TTC549 (cell line): ENCODE measurements at regions not wholly inside any gene's neighbourhood (a gene's known extent, or its start where the extent isn't known, plus 50 kb on each side); places are given as distances from the start of the nearest gene placed in this dataset.

ENCODE experiments used
- FAIRE-seq: peaks from 2 replicates; lab custom pipeline; 2012; peaks lifted over from hg19 to GRCh38; lab: Jason Lieb, UNC

GRCh38 chr10:36373424-36374096, 731.5 kb upstream of the FZD8 start:
- FAIRE-seq = no peak

GRCh38 chr10:36367362-36367761, 725.3 kb upstream of the FZD8 start:
- FAIRE-seq = no peak

- no peak for FAIRE-seq
These were observed 724.7 kb upstream of the FZD8 start for GRCh38 chr10:36366843-36367242.

- no peak for FAIRE-seq
These were observed 724.0 kb upstream of the FZD8 start for GRCh38 chr10:36366065-36366464.

GRCh38 chr10:36362257-36362656, 720.2 kb upstream of the FZD8 start:
- no peak for FAIRE-seq

GRCh38 chr10:36358736-36359135, 716.6 kb upstream of the FZD8 start:
- FAIRE-seq = no peak

- no peak for FAIRE-seq
These were observed 712.5 kb upstream of the FZD8 start for GRCh38 chr10:36354633-36355032.

- no peak for FAIRE-seq
These were observed 709.1 kb upstream of the FZD8 start for GRCh38 chr10:36351159-36351558.

GRCh38 chr10:36349445-36350078, 707.5 kb upstream of the FZD8 start:
- FAIRE-seq = peak; percentile 97

GRCh38 chr10:36345807-36346206, 703.7 kb upstream of the FZD8 start:
- no peak for FAIRE-seq

GRCh38 chr10:36345175-36345533, 703.1 kb upstream of the FZD8 start:
- FAIRE-seq = no peak

GRCh38 chr10:36344240-36345174, 702.4 kb upstream of the FZD8 start:
- no peak for FAIRE-seq

GRCh38 chr10:36342781-36343180, 700.7 kb upstream of the FZD8 start:
- no peak for FAIRE-seq

- FAIRE-seq = no peak
These were observed 699.4 kb upstream of the FZD8 start for GRCh38 chr10:36341471-36341870.

GRCh38 chr10:36336315-36336714, 694.2 kb upstream of the FZD8 start:
- FAIRE-seq = no peak

- FAIRE-seq = no peak
These were observed 691.4 kb upstream of the FZD8 start for GRCh38 chr10:36333446-36333845.

GRCh38 chr10:36332926-36333325, 690.8 kb upstream of the FZD8 start:
- no peak for FAIRE-seq

- FAIRE-seq = no peak
These were observed 689.0 kb upstream of the FZD8 start for GRCh38 chr10:36331121-36331520.

GRCh38 chr10:36325815-36326214, 683.7 kb upstream of the FZD8 start:
- no peak for FAIRE-seq

- no peak for FAIRE-seq
These were observed 682.7 kb upstream of the FZD8 start for GRCh38 chr10:36324831-36325230.

GRCh38 chr10:36313142-36313541, 671.0 kb upstream of the FZD8 start:
- FAIRE-seq = no peak

GRCh38 chr10:36303896-36304295, 661.8 kb upstream of the FZD8 start:
- FAIRE-seq = no peak

- no peak for FAIRE-seq
These were observed 660.0 kb upstream of the FZD8 start for GRCh38 chr10:36302086-36302485.
